ENCODE measurements at regions not wholly inside any gene's neighbourhood (a gene's known extent, or its start where the extent isn't known, plus 50 kb on each side); places are given as distances from the start of the nearest gene placed in this dataset.

- DNase-seq (ENCODE audit: low read depth in 2 of 2): no peak
These were observed 497.9 kb downstream of the ANXA1 start for GRCh38 chr9:73649552-73649951.

- DNase-seq (ENCODE audit: low read depth in 2 of 2): no peak
These were observed 503.7 kb downstream of the ANXA1 start for GRCh38 chr9:73655363-73655762.

GRCh38 chr9:73655831-73656230, 504.2 kb downstream of the ANXA1 start:
- no peak for DNase-seq (ENCODE audit: low read depth in 2 of 2)

GRCh38 chr9:73665253-73665652, 513.6 kb downstream of the ANXA1 start:
- no peak for DNase-seq (ENCODE audit: low read depth in 2 of 2)

- no peak for DNase-seq (ENCODE audit: low read depth in 2 of 2)
These were observed 516.1 kb downstream of the ANXA1 start for GRCh38 chr9:73667749-73668148.

GRCh38 chr9:73680831-73681230, 529.2 kb downstream of the ANXA1 start:
- DNase-seq (ENCODE audit: low read depth in 2 of 2): no peak

GRCh38 chr9:73682789-73683188, 531.1 kb downstream of the ANXA1 start:
- no peak for DNase-seq (ENCODE audit: low read depth in 2 of 2)

GRCh38 chr9:73683862-73684591, 532.4 kb downstream of the ANXA1 start:
- DNase-seq (ENCODE audit: low read depth in 2 of 2): no peak

- no peak for DNase-seq (ENCODE audit: low read depth in 2 of 2)
These were observed 532.9 kb downstream of the ANXA1 start for GRCh38 chr9:73684601-73685000.

GRCh38 chr9:73685786-73686185, 534.1 kb downstream of the ANXA1 start:
- DNase-seq (ENCODE audit: low read depth in 2 of 2): no peak

- DNase-seq (ENCODE audit: low read depth in 2 of 2): no peak
These were observed 537.6 kb downstream of the ANXA1 start for GRCh38 chr9:73689051-73689870.

GRCh38 chr9:73701415-73702057, 549.9 kb downstream of the ANXA1 start:
- DNase-seq (ENCODE audit: low read depth in 2 of 2): no peak

- DNase-seq (ENCODE audit: low read depth in 2 of 2): no peak
These were observed 562.6 kb downstream of the ANXA1 start for GRCh38 chr9:73714294-73714693.

- no peak for DNase-seq (ENCODE audit: low read depth in 2 of 2)
These were observed 563.9 kb downstream of the ANXA1 start for GRCh38 chr9:73715591-73715990.

GRCh38 chr9:73719660-73720059, 568.0 kb downstream of the ANXA1 start:
- DNase-seq (ENCODE audit: low read depth in 2 of 2): no peak

GRCh38 chr9:73720601-73721000, 568.9 kb downstream of the ANXA1 start:
- DNase-seq (ENCODE audit: low read depth in 2 of 2): no peak

- no peak for DNase-seq (ENCODE audit: low read depth in 2 of 2)
These were observed 584.6 kb downstream of the ANXA1 start for GRCh38 chr9:73736270-73736669.

GRCh38 chr9:73738741-73739530, 587.3 kb downstream of the ANXA1 start:
- DNase-seq (ENCODE audit: low read depth in 2 of 2): no peak

GRCh38 chr9:73741316-73741715, 589.7 kb downstream of the ANXA1 start:
- DNase-seq (ENCODE audit: low read depth in 2 of 2): no peak

GRCh38 chr9:73742412-73742811, 590.7 kb downstream of the ANXA1 start:
- no peak for DNase-seq (ENCODE audit: low read depth in 2 of 2)

GRCh38 chr9:73743826-73744225, 592.2 kb downstream of the ANXA1 start:
- DNase-seq (ENCODE audit: low read depth in 2 of 2): no peak

- no peak for DNase-seq (ENCODE audit: low read depth in 2 of 2)
These were observed 593.9 kb downstream of the ANXA1 start for GRCh38 chr9:73745598-73745997.

Measured in stimulated activated CD4-positive, alpha-beta T cell treated with anti-CD3 and anti-CD28 coated beads, Interleukin-1b, Interleukin-23, amount 100 ng/mL, for 4 hours (primary cell).